ENCODE measurements at regions not wholly inside any gene's neighbourhood (a gene's known extent, or its start where the extent isn't known, plus 50 kb on each side); places are given as distances from the start of the nearest gene placed in this dataset.

DNA sequence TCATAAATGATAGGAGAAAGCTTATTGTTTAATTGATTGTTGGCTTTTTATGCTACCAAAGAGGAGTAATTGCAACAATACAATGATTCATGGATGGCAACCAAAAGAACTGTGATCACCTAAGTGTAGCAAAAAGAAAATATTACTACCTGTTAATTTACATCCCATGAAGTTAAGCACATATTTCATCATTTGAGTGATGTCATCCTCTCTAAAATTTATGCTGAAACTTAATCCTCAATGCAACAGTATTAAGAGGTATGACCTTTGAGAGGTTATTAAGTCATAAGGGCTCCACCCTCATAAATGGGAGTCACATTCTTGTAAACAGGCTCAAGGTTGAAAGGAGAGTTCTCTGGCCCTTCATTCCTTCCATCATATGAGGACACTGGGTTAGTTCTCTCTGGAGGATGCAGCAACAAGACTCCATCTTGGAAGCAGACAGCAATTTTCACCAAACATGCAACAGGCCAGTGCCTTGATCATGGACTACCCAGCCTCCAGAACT, 190.6 kb upstream of the GRIK2 start:
- no peaks in the 10 kb centered on the region for H3K36me3 ChIP-seq (replicated peaks in 1 of 2)
- no peaks in the 10 kb centered on the region for H3K4me1 ChIP-seq (replicated peaks in 1 of 2)
- H3K4me3 ChIP-seq = no peak overlapping the region
- intact Hi-C loops (cut with DNase I) = no loop called here
- no peaks in the 10 kb centered on the region for H3K9me3 ChIP-seq (replicated peaks in 1 of 3)
- no peaks in the 10 kb centered on the region for H3K27me3 ChIP-seq
- no peak overlapping the region for H3K27ac ChIP-seq
- DNase-seq = no peak
- TF ChIP-seq, protein P1, sequence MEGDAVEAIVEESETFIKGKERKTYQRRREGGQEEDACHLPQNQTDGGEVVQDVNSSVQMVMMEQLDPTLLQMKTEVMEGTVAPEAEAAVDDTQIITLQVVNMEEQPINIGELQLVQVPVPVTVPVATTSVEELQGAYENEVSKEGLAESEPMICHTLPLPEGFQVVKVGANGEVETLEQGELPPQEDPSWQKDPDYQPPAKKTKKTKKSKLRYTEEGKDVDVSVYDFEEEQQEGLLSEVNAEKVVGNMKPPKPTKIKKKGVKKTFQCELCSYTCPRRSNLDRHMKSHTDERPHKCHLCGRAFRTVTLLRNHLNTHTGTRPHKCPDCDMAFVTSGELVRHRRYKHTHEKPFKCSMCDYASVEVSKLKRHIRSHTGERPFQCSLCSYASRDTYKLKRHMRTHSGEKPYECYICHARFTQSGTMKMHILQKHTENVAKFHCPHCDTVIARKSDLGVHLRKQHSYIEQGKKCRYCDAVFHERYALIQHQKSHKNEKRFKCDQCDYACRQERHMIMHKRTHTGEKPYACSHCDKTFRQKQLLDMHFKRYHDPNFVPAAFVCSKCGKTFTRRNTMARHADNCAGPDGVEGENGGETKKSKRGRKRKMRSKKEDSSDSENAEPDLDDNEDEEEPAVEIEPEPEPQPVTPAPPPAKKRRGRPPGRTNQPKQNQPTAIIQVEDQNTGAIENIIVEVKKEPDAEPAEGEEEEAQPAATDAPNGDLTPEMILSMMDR (IDR thresholded peaks at IDR 0.05) = no peak
- TF ChIP-seq POLR2A (IDR thresholded peaks at IDR 0.05) = no peak

DNA sequence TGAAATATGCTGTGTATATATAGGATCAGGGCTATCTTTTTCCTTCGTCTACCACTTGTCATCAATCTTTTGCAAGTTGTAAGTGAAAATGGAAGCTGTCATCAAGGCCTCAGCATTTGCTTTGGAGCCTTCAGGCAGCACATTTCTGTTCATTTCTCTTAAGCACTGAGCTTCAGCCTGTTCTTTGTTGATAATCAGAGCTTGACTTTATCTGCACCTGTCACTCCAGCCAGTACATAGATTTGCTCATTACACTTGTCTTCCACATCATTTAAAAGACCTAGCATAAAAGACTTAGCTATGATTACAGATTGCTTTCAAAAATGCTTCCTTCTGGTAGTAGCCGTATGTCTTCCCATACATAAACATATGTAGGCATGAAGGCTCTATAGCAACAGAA, 189.8 kb upstream of the GRIK2 start:
- H3K27ac ChIP-seq = no peak overlapping the region
- intact Hi-C loops (cut with DNase I) = no loop called here

DNA sequence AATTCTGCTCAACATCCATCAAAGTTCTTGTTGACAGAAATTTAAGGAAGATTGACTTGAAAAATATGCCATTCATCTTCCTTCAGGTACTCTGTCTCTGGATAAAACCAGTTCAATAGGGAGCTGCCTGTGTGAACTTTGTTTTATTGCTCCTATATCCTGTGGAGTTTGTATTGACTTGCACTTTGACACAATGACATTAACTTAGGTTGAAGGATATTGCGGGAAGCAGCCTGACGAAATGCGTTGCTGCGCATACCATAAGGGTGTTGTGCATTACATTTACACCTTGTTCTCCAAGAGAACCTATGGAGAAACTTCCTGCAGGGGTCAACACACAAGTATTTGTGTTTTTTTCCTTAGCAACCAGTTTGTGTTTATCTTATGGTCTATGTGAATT, 185.4 kb upstream of the GRIK2 start:
- DNase-seq = no peak
- Histone ChIP-seq H3K4me3 (no peak overlapping the region), H3K4me1 (replicated peaks in 1 of 2) (no peaks in the 10 kb centered on the region), H3K27ac (no peak overlapping the region), H3K9me3 (replicated peaks in 1 of 3) (no peaks in the 10 kb centered on the region), H3K27me3 (no peaks in the 10 kb centered on the region), H3K36me3 (replicated peaks in 1 of 2) (no peaks in the 10 kb centered on the region)
- WGBS, 4 donors = 31 to 48% (median 39%) methylated on average over 4 of the region's 4 CpGs
- intact Hi-C loops (cut with DNase I) = no loop called here
- TF ChIP-seq POLR2A (IDR thresholded peaks at IDR 0.05) = no peak
- TF ChIP-seq, protein P1 (IDR thresholded peaks at IDR 0.05) = no peak

More for the DNA sequence above, 189.8 kb upstream of the GRIK2 start:
- TF ChIP-seq, protein P1 (IDR thresholded peaks at IDR 0.05) = no peak
- no peak for TF ChIP-seq POLR2A (IDR thresholded peaks at IDR 0.05)
- Histone ChIP-seq H3K4me3 (no peak overlapping the region), H3K4me1 (replicated peaks in 1 of 2) (no peaks in the 10 kb centered on the region), H3K9me3 (replicated peaks in 1 of 3) (no peaks in the 10 kb centered on the region), H3K36me3 (replicated peaks in 1 of 2) (no peaks in the 10 kb centered on the region), H3K27me3 (no peaks in the 10 kb centered on the region)
- WGBS, 4 donors = 46 to 61% (median 54%) methylated on average over 2 of the region's 2 CpGs
- no peak for DNase-seq

DNA sequence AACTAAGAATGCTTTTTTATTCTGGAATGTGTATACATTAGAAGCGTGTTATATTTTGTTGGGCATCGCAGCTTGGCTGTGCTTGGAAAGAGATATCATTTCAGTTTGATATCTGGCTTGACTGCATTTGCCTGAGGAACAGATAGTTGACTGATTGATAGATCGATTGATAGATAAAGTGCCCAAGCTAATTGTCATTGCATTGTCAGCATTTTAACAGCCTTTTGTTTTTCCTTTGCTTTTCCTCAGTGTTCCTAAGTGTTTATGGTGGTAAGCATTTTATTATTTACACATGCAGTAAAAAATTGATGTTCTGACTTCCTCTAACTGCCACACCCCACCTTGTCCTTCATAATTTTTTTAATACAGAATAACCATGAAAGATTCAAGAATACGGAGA, 180.9 kb upstream of the GRIK2 start:
- no peaks in the 10 kb centered on the region for H3K9me3 ChIP-seq (replicated peaks in 1 of 3)
- no peaks in the 10 kb centered on the region for H3K27me3 ChIP-seq
- intact Hi-C loops (cut with DNase I) = no loop called here
- no peaks in the 10 kb centered on the region for H3K4me1 ChIP-seq (replicated peaks in 1 of 2)
- TF ChIP-seq POLR2A (IDR thresholded peaks at IDR 0.05) = no peak
- TF ChIP-seq, protein P1 (IDR thresholded peaks at IDR 0.05) = no peak
- no peak overlapping the region for H3K4me3 ChIP-seq
- WGBS, 4 donors = 75 to 86% (median 85%) methylated on average over 4 of the region's 4 CpGs
- DNase-seq = no peak
- H3K36me3 ChIP-seq (replicated peaks in 1 of 2) = no peaks in the 10 kb centered on the region
- no peak overlapping the region for H3K27ac ChIP-seq

Data from adrenal gland (tissue), 9 donors.